Glomerular endothelial cell (primary cell): ENCODE measurements at regions not wholly inside any gene's neighbourhood (a gene's known extent, or its start where the extent isn't known, plus 50 kb on each side); places are given as distances from the start of the nearest gene placed in this dataset.
"Not testable (repeated sequence)": the region's sequence is repeated elsewhere in the genome, so short reads cannot be mapped to it uniquely, and the experiment has no call there.

Experiments used
- DNase-seq: peaks from one replicate; pipeline ENCODE4 v3.0.0-alpha.2; 2011; ENCODE audit warnings: low read depth, low spot score; ENCODE audit errors: extremely low read depth

DNA sequence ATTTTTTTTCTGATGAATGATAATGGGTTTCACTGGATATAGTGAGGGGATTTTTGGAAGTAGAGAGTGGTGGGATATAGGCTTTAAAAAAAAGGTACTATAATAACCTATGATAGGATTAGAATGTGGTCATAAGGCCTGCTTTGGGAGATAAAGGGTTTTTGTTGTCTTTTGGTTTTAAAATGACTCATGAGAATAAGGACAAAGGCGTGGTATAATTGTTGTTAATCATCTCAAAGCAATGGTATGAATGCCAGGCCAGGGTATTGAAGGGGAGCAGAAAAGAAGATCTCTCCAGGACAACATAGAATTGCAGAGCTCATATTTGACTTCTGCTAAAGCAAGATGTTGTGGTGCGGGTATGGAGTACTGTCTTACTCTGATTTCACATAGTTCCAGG, 579.4 kb downstream of the JRKL start:
- DNase-seq = no peak

DNA sequence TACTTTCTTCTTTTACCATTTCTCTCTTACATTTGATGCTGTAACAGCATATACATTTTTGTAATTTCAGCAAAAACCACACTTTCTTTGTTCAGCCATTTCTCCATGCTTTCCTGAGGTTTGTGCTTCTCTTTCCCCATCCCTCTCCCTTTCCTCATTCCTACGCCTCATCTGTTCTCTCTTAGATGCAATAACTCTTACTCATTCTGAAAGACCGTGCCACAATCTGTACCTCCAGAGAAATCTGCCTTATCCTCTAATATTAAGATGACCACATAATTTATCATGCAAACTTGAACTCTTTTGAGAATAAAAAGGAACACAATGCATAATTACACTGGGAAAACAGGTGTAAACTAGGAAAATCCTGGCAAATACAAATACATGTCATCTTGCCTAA, 588.9 kb downstream of the JRKL start:
- no peak for DNase-seq

DNA sequence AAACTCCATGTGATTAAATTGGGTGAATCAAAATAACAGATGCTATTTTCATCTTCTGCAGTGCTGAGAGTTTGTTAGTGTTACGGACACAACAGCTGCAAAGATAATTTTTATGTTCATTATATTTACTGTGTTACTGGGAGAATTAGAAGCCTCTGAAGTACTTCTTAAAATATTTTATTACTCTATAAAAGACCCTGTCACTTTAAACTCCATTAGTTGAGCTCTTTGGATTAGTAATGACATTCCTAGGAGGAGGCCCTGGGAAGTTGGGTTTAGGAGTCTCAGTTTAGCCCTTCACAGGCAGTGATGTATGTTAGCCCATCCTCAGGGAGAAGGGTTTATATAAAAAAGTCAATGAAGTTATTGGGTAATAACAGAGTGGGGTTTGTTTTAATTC, 596.7 kb downstream of the JRKL start:
- no peak for DNase-seq

DNA sequence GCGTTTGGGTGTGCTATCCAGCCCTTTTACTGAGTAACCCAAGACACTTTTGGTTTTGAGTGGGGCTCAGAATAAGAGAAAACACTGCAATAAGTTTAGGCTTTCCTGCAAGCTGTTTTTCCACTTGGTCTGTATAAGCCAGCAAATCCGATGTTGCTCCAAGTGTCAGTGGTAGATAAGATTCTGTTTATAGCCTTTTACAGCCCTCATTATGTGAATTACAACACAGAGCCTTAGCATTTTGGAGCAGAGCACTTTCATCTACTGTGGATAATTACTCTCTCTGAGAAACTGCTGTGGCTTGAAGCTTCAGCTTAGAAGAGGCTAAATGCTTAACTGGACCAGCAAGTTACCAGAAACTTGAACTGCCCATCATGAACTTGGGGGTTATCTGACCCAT, 601.1 kb downstream of the JRKL start:
- no peak for DNase-seq

DNA sequence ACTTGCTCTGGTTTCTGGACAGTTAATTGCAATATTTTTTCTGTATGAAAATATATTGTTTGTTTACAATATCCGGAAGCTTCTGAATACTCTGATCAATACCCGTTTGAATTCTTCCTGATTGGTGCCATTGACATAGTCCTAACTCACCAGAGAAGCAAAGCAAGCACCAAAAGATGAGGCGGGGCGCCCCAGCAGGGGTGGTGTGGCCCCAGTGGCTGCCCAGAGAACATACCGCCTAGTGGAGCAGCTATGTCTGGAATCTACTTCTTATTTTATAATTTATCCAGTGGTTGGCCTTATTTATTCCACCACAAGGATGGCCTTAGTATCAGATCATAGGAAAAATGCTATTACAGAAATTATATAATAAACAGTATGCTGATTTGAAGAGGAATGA, 610.7 kb downstream of the JRKL start:
- DNase-seq = no peak

DNA sequence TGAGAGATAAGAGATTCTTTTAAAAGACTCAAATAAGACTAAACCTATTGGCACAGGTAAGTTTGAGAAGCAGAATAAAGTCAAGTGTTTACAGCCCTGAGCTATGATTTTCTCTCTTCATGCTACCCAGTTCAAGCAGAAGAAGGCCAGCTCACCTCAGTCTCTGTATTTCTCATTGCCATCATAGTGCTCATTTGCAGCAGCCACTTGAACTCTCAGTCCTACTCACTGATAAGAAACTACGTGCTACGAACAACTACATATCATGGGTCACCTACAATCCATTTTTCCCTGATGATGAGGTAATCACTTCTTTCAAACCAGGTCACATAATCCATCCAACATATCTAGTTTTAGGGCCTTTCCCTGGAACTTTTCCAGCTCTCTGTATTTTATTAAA, 617.5 kb downstream of the JRKL start:
- no peak for DNase-seq

DNA sequence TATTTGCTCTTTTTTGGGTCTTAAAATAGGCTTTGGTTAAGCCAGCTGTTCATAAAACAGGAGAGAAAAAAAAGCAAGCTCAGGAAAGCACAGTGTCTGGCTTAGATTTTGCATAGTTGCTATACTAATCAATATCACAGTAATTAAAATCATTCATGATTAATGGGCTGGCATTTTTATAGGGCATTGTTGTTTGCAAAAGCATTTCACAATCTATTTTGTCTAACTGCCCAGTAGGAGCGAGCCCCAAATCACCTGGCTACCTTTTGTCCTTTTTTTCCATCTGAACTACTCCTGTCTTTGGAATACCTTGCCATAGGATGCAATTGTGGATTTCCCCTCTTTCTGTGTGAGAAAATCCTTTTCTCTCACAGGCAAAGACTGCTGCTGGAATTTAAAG, 619.8 kb downstream of the JRKL start:
- DNase-seq = no peak

DNA sequence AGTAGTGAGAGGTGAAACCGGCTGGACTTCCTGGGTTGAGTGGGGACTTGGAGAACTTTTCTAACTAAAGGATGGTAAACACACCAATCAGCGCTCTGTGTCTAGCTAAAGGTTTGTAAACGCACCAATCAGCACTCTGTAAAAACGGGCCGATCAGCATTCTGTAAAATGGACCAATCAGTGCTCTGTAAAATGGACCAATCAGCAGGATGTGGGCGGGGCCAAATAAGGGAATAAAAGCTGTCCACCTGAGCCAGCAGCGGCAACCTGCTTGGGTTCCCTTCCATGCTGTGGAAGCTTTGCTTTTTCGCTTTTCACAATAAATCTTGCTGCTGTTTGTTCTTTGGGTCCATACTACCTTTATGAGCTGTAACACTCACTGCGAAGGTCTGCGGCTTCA, 621.2 kb downstream of the JRKL start:
- not testable (repeated sequence) for DNase-seq

DNA sequence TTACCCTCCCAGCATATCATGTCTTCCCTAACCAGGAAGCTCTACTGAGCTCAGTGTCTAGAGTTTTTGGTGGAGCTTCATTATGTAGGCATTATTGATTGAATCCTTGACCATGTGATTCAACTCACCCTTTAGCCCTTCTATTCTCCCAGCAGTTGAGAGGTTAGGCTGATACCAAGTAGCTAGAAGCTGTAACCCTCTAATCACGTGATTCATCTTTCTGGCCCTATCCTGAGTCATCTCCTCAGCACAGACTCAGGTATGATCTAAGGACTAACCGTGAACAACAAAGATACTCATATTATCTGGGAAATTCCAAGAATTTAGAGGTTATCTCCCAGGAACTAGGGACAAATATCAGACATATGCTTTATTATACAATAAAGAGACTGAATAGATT, 625.5 kb downstream of the JRKL start:
- no peak for DNase-seq

DNA sequence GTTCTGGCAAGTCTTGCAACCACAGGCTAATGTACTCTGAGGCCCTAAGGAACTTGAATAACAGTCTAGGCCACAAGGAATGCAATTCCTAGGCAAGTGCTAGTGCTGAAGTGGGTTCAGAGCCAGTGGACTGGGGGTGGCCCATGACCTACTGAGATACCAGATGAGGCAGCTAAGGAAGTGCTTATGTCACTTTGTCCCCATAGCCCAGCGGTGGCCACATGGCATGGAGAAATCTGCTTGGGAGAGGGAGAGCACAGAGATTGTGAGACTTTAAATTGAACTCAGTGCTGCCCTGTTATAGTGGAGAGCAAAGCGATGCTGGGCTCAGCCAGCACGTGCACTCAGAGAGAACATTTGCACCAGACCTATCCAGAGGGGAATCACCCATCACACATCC, 629.5 kb downstream of the JRKL start:
- DNase-seq = no peak

DNA sequence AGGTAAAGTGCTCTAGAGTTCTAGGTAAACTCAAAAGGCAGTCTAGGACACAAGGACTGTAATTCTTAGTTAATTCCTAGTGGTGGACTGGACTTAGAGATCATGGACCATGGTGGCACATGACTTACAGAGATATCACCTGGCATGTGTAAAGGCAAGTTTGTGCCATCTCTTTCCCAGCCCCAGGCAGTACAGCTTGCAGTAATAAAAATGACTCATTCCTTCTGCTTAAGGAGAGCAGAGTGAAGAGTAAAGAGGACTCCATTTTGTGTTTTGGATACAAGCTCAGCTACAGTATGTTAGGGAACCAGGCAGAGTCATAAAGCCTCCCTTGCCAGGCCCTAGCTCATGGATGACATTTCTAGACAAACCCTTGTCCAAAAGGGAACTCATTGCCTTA, 629.9 kb downstream of the JRKL start:
- DNase-seq = no peak

DNA sequence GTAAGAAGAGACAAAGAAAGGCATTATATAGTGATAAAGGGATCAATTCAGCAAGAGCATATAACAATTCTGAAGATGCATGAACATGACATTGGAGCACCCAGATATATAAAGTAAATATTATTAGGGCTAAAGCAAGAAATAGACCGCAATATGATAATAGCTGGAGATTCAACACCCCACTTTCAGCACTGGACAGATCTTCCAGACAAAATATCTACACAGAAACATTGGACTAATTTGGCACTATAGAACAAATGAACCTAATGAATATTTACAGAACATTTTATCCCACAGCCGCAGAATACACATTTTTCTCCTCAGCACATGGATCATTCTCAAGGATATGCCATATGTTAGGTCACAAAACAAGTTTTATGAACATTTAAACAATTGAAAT, 633.1 kb downstream of the JRKL start:
- no peak for DNase-seq

DNA sequence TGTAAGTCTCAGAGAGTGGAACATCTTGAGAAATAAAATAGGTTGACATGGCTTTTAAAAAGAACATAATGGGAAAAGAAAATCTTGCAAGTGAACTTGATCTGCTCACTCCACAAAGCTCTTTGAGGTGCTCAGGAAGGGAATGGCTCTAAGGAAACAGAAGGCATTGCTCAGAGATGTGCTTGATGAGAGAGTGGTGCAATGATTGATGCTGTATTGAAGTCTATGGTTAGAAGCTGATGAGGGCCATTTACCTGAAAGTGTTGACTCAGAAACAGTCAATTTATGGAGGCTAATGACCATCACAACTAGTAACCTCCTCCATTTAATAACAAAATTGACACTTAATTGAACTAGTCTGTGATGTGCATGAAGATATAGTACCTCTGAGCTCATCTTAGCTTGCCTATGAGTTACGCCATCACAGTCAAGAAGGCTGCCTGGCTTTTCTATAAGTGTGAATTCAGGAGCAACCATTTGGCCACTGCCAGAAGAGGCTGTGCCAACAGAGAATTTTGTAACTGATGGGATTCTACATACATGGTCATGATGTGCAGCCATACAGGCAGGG, 639.1 kb downstream of the JRKL start:
- no peak for DNase-seq

DNA sequence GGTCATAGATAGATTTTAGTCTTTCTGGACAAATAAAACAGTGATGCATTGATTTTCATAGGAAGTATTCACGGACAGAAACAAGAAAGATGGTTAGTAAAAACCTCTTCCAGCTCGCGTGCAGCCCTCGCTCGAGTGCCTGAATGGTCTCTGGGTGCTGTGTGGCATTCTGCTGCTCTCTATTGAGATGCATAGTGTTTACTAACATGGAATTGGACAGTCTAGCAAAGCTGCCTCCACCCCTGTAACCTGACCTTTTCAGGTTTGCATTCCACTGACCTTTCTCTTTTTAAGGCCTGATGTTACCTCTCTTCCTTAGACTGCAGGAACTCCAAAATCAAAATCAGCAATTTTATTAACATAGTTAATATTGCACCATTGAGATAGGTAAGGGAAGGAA, 643.4 kb downstream of the JRKL start:
- no peak for DNase-seq

DNA sequence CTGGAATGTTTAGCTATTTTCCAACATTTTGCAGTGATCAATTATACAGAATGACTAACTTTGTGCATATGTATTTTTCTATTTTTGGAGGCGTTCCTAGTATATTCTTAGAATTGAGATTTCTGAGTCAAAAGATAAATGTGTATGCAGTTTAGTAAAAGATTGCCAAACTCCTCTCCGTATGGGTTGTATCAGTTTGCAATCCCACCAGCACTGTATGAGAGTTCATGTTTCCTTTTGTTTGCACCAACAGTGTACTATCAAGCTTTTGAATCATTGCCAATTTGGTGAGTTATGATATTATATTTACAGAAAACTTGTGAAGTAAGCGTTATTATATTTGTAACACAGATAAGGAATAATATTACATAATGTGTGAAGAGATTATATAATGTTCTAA, 658.7 kb downstream of the JRKL start:
- DNase-seq = no peak

DNA sequence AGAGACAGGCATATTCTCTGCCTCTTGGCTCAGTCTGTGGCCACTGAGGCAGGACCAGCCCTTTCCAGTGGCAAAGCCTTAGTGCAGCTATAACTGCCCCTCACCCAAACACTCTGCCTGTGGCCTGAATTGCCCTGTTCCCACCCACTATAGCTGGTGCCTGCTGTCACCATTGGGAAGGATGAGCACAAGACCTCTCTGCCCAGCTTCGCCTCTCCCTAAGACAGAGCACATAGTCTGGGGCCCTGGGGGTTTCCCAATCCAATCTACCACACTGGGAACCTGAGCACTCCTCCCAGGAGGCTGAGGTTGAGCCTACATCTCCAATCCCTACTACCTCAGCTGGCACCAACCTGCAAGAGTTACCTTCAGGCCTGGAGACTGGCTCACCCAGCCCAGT, 670.4 kb downstream of the JRKL start:
- no peak for DNase-seq

DNA sequence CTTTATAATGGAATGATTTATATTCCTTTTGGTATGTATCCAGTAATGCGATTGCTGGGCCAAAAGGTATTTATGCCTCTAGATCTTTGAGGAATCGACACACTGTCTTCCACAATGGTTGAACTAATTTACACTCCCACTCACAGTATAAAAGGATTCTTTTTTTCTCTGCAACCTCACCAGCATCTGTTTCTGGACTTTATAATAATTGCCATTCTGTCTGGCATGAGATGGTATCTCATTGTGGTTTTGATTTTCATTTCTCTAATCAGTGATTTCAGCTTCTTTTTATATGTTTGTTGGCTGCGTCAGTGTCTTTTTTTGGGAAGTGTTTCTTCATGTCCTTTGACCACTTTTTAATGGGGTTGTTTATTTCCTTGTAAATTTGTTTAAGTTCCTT, 679.3 kb downstream of the JRKL start:
- no peak for DNase-seq

DNA sequence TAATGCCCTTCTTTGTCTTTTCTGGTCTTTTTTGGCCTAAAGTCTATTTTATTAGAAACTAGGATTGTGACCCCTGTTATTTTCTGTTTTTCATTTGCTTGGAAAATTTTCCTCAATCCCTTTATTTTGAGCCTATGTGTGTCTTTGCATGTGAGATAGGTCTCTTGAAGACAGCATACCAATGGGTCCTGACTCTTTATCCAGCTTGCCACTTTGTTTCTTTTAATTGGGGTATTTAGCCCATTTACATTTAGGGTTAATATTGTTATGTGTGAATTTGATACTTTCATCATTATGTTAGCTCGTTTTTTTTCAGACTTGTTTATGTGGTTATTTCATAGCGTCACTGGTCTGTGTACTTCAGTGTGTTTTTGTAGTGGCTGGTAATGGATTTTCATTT, 682.6 kb downstream of the JRKL start:
- no peak for DNase-seq

DNA sequence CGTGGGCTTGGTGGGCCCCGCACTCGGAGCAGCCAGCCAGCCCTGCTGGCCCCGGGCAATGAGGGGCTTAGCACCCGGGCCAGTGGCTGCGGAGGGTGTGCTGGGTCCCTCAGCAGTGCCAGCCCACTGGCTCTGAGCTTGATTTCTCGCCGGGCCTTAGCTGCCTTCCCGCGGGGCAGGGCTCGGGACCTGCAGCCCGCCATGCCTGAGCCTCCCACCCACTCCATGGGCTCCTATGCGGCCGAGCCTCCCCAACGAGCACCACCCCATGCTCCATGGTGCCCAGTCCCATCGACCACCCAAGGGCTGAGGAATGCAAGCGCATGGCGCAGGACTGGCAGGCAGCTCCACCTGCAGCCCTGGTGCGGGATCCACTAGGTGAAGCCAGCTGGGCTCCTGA, 686.9 kb downstream of the JRKL start:
- DNase-seq = not testable (repeated sequence)

DNA sequence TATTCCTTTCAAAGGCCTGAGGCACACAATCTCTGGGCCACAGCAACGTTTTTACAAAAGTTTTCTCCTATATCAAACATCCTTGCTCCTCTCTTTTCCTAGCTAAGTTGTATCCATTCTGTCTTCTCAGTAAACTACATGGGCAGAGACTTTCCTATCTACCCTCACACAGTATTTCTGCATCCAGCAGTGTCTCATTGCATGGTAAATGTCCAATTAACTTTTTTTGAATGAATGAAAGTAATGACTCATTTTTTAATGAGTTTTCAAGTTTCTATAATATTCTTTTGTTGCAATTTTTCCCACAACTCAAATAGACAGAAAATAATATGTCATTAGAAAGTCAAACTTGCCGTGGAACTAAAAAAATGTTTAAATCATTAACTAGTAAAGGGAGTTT, 688.6 kb downstream of the JRKL start:
- DNase-seq = no peak

DNA sequence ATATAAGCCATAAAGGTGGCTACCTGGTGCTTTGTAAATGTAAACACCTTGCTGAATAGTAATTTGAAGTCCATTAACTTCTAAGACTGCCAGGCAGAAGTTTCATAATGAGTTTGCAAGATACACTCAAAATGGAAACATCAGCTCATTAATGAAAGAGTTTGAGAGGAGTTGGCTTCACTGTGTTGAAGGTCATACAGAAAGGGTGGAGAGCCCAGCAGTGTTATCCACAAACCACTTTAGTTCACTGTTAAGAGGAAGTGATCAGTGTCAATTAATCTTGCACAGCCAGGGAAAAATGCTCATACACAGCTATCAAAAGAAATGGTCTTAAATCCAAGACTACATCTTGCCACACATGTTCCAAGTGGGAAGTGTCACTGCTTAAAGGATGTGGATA, 689.4 kb downstream of the JRKL start:
- DNase-seq = no peak

DNA sequence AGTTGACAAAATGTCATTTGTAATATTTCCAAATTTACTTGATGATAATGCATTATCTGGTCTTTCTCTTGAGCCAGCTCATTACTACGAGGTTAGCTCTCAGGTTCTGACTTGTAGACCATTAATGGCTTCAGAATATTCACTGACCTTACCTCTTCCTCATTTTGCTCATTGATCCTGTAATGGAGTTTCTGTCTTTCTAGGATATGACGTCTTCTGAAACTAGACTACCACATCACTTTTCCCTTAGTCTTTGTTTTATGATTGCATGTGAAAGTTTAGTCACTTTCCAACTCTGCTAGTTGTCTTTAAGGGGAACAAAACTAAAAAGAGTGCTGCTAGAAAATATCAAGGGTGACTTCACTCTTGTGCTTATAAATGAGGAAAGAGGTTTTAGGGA, 697.6 kb downstream of the JRKL start:
- DNase-seq = no peak

DNA sequence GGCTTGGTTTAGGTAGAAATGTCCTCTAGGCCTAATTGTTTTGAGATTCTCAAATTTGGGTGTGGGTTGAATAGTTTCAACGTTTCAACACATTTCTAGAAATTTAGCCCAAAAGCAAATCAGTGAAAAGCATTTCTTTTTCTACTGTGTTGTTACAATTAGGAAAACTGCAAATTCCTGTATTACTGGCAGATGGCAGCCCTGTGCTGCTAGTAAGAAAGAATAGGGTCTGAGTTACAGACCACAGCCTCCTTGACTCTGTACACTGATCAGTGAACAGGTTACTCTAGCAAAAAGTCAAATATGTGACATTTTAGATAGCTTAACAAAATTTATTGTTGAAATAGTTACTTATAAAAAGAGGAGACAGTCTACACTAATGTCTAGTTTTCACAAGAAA, 703.0 kb downstream of the JRKL start:
- no peak for DNase-seq

DNA sequence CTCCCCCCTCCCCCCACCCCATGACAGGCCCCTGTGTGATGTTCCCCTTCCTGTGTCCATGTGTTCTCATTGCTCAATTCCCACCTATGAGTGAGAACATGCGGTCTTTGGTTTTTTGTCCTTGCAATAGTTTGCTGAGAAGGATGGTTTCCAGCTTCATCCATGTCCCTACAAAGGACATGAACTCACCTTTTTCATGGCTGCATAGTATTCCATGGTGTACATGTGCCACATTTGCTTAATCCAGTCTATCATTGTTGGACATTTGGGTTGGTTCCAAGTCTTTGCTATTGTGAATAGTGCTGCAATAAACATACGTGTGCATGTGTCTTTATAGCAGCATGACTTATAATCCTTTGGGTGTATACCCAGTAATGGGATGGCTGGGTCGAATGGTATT, 712.4 kb downstream of the JRKL start:
- not testable (repeated sequence) for DNase-seq
